ENCODE measurements at regions not wholly inside any gene's neighbourhood (a gene's known extent, or its start where the extent isn't known, plus 50 kb on each side); places are given as distances from the start of the nearest gene placed in this dataset.

DNA sequence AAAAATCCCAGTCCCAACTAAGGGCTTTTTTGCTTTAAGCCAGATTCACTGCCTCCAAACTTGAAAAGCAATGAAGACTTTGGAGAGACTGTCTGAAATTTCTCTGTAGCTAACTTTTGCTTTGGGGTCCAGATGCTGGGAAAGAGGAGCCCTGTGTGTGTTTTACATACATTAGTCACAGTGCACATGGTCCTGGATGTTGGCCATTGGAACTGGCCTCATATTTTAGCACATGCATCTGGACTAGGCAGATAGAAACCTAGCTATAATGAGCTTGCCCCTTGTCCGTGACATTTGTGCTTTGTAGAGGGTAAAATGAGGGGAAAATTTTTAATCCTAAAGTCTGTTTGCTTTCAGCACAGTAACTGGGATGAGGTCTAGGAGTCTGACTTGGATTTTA lies 421.7 kb downstream of the CDK5RAP2 start:
- no peaks in the 10 kb centered on the region for H3K27me3 ChIP-seq
- intact Hi-C loops (cut with DNase I; ENCODE audit: low total_unique reads) = no loop called here
- no peak for DNase-seq
- H3K9me3 ChIP-seq = no peaks in the 10 kb centered on the region
- H3K4me3 ChIP-seq = no peak overlapping the region
- H3K36me3 ChIP-seq = no peaks in the 10 kb centered on the region
- H3K27ac ChIP-seq = no peak overlapping the region
- TF ChIP-seq, protein P1, sequence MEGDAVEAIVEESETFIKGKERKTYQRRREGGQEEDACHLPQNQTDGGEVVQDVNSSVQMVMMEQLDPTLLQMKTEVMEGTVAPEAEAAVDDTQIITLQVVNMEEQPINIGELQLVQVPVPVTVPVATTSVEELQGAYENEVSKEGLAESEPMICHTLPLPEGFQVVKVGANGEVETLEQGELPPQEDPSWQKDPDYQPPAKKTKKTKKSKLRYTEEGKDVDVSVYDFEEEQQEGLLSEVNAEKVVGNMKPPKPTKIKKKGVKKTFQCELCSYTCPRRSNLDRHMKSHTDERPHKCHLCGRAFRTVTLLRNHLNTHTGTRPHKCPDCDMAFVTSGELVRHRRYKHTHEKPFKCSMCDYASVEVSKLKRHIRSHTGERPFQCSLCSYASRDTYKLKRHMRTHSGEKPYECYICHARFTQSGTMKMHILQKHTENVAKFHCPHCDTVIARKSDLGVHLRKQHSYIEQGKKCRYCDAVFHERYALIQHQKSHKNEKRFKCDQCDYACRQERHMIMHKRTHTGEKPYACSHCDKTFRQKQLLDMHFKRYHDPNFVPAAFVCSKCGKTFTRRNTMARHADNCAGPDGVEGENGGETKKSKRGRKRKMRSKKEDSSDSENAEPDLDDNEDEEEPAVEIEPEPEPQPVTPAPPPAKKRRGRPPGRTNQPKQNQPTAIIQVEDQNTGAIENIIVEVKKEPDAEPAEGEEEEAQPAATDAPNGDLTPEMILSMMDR (IDR thresholded peaks at IDR 0.05) = no peak
- no peak for TF ChIP-seq POLR2A (IDR thresholded peaks at IDR 0.05)
- H3K4me1 ChIP-seq = no peaks in the 10 kb centered on the region

DNA sequence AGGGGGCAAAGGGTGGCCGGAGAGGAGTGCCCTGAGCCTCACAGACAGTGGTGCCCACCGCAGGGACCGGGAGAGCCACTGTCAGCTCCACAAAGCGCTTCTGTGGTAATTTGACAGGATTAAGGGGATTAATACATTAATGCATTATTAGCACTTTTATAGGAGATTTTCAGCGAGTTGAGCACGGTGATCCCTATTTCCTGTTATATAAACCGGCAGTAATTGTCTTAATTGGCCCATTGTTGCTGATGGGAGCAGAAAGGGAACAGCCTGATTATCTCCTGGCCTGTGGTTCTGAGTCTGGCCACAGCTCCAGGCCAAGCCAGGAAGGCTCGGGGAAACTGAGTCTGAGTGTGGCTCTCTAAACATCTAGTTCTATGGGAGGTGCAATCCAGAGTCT lies 423.6 kb downstream of the CDK5RAP2 start:
- no peaks in the 10 kb centered on the region for H3K9me3 ChIP-seq
- H3K27ac ChIP-seq = no peak overlapping the region
- no peaks in the 10 kb centered on the region for H3K36me3 ChIP-seq
- intact Hi-C loops (cut with DNase I; ENCODE audit: low total_unique reads) = no loop called here
- TF ChIP-seq POLR2A (IDR thresholded peaks at IDR 0.05) = no peak
- TF ChIP-seq, protein P1 (IDR thresholded peaks at IDR 0.05) = no peak
- H3K27me3 ChIP-seq = no peaks in the 10 kb centered on the region
- no peaks in the 10 kb centered on the region for H3K4me1 ChIP-seq
- DNase-seq = no peak
- H3K4me3 ChIP-seq = no peak overlapping the region

DNA sequence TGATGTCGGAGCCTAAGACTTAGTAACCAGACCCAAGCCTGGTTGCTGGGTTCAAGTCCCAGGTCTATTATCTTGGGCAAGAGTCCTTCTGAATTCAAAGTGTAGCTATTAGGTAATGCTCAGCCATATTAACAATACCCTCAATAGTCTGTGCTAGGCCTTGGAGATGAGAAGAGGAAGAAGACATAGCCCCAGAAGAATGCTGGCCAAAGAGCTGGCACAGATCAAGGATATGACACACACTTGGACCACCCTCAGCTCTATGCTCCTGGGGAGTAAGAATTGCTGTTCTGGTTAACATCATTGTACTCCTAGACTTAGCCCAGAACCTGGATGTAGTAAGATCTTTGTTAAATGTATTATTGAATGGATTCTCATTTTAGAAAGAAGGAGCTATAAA lies 426.7 kb downstream of the CDK5RAP2 start:
- no peak overlapping the region for H3K27ac ChIP-seq
- TF ChIP-seq, protein P1 (IDR thresholded peaks at IDR 0.05) = no peak
- no peak for TF ChIP-seq POLR2A (IDR thresholded peaks at IDR 0.05)

DNA sequence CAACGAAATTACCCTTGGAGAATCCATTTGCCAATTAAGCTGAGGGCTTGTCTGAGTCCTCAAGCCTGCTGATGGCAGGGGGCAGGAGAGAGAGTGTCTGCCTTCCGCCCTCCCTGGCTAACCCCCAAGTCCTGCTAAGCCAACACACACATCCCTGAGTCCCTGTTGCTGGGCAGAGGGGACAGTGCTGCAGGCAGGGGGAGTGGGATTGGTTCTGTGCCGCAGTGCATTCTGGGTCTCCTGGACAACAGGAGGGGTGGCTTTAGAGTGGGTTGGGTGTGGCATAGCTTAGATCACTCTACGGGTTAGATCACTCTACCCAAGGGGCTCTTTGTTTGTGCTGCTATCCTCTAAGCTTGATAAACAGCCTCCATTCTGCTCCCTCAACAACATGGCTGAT lies 427.7 kb downstream of the CDK5RAP2 start:
- DNase-seq = no peak

More for the DNA sequence above, 426.7 kb downstream of the CDK5RAP2 start:
- DNase-seq = no peak
- no peaks in the 10 kb centered on the region for H3K36me3 ChIP-seq
- intact Hi-C loops (cut with DNase I; ENCODE audit: low total_unique reads) = no loop called here
- H3K4me1 ChIP-seq = no peaks in the 10 kb centered on the region
- no peaks in the 10 kb centered on the region for H3K9me3 ChIP-seq
- H3K4me3 ChIP-seq = no peak overlapping the region
- no peaks in the 10 kb centered on the region for H3K27me3 ChIP-seq

DNA sequence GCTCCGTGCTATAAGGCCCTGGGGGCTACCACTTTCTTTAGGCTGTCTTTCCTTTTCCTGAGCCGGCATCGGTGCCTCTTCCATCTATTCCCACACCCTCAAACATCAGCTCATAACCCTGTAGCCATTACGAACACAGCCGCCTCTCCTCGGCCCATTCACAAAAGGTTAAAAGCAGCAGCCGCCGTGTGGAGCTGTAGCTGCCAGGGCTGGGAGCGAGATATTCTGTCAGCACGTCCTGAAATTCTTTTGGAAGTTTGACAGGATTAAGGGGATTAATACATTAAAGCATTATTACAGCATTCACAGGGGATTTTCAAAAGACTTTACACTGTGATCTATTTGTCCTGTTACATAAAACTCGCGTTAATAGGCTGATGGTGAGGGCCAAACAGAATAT lies 428.2 kb downstream of the CDK5RAP2 start:
- H3K4me1 ChIP-seq = no peaks in the 10 kb centered on the region
- H3K27me3 ChIP-seq = no peaks in the 10 kb centered on the region
- no peak overlapping the region for H3K4me3 ChIP-seq
- DNase-seq = no peak
- TF ChIP-seq, protein P1 (IDR thresholded peaks at IDR 0.05) = no peak
- TF ChIP-seq POLR2A (IDR thresholded peaks at IDR 0.05) = no peak
- H3K9me3 ChIP-seq = no peaks in the 10 kb centered on the region
- H3K27ac ChIP-seq = no peak overlapping the region
- no peaks in the 10 kb centered on the region for H3K36me3 ChIP-seq
- intact Hi-C loops (cut with DNase I; ENCODE audit: low total_unique reads) = no loop called here

More for the DNA sequence above, 427.7 kb downstream of the CDK5RAP2 start:
- Histone ChIP-seq H3K4me1 (no peaks in the 10 kb centered on the region), H3K27ac (no peak overlapping the region), H3K9me3 (no peaks in the 10 kb centered on the region), H3K4me3 (no peak overlapping the region), H3K27me3 (no peaks in the 10 kb centered on the region), H3K36me3 (no peaks in the 10 kb centered on the region)
- intact Hi-C loops (cut with DNase I; ENCODE audit: low total_unique reads) = no loop called here
- TF ChIP-seq POLR2A (IDR thresholded peaks at IDR 0.05) = no peak
- TF ChIP-seq, protein P1 (IDR thresholded peaks at IDR 0.05) = no peak

Data from uterus (tissue), 3 donors.